ENCODE measurements at regions not wholly inside any gene's neighbourhood (a gene's known extent, or its start where the extent isn't known, plus 50 kb on each side); places are given as distances from the start of the nearest gene placed in this dataset.

- no peak for FAIRE-seq
Observed at GRCh38 chr1:80929868-80930508, 870.7 kb upstream of the ADGRL2 start.

GRCh38 chr1:80926531-80926930, 874.2 kb upstream of the ADGRL2 start:
- FAIRE-seq: no peak

- no peak for FAIRE-seq
Observed at GRCh38 chr1:80925130-80925805, 875.5 kb upstream of the ADGRL2 start.

GRCh38 chr1:80924290-80924689, 876.4 kb upstream of the ADGRL2 start:
- no peak for FAIRE-seq

- FAIRE-seq: no peak
Observed at GRCh38 chr1:80922906-80923305, 877.8 kb upstream of the ADGRL2 start.

- FAIRE-seq: no peak
Observed at GRCh38 chr1:80919426-80919825, 881.3 kb upstream of the ADGRL2 start.

GRCh38 chr1:80918380-80918779, 882.4 kb upstream of the ADGRL2 start:
- FAIRE-seq: no peak

GRCh38 chr1:80917826-80918225, 882.9 kb upstream of the ADGRL2 start:
- FAIRE-seq: no peak

- no peak for FAIRE-seq
Observed at GRCh38 chr1:80917225-80917624, 883.5 kb upstream of the ADGRL2 start.

- no peak for FAIRE-seq
Observed at GRCh38 chr1:80915491-80915890, 885.2 kb upstream of the ADGRL2 start.

- no peak for FAIRE-seq
Observed at GRCh38 chr1:80910426-80910825, 890.3 kb upstream of the ADGRL2 start.

GRCh38 chr1:80909172-80909784, 891.5 kb upstream of the ADGRL2 start:
- FAIRE-seq: no peak

- no peak for FAIRE-seq
Observed at GRCh38 chr1:80896781-80897356, 903.9 kb upstream of the ADGRL2 start.

GRCh38 chr1:80894921-80895320, 905.8 kb upstream of the ADGRL2 start:
- no peak for FAIRE-seq

- FAIRE-seq: no peak
Observed at GRCh38 chr1:80893115-80893514, 907.6 kb upstream of the ADGRL2 start.

GRCh38 chr1:80892539-80892938, 908.2 kb upstream of the ADGRL2 start:
- no peak for FAIRE-seq

- FAIRE-seq: no peak
Observed at GRCh38 chr1:80891871-80892270, 908.9 kb upstream of the ADGRL2 start.

GRCh38 chr1:80882553-80882952, 918.2 kb upstream of the ADGRL2 start:
- FAIRE-seq: no peak

GRCh38 chr1:80878343-80878742, 922.4 kb upstream of the ADGRL2 start:
- no peak for FAIRE-seq

- no peak for FAIRE-seq
Observed at GRCh38 chr1:80876035-80876434, 924.7 kb upstream of the ADGRL2 start.

- no peak for FAIRE-seq
Observed at GRCh38 chr1:80869299-80869698, 931.4 kb upstream of the ADGRL2 start.

GRCh38 chr1:80847904-80848303, 952.8 kb upstream of the ADGRL2 start:
- FAIRE-seq: no peak

GRCh38 chr1:80846966-80847365, 953.8 kb upstream of the ADGRL2 start:
- FAIRE-seq: no peak

- no peak for FAIRE-seq
Observed at GRCh38 chr1:80842796-80843195, 957.9 kb upstream of the ADGRL2 start.

Data from G401.6 (cell line).